ENCODE measurements at regions not wholly inside any gene's neighbourhood (a gene's known extent, or its start where the extent isn't known, plus 50 kb on each side); places are given as distances from the start of the nearest gene placed in this dataset.

DNA sequence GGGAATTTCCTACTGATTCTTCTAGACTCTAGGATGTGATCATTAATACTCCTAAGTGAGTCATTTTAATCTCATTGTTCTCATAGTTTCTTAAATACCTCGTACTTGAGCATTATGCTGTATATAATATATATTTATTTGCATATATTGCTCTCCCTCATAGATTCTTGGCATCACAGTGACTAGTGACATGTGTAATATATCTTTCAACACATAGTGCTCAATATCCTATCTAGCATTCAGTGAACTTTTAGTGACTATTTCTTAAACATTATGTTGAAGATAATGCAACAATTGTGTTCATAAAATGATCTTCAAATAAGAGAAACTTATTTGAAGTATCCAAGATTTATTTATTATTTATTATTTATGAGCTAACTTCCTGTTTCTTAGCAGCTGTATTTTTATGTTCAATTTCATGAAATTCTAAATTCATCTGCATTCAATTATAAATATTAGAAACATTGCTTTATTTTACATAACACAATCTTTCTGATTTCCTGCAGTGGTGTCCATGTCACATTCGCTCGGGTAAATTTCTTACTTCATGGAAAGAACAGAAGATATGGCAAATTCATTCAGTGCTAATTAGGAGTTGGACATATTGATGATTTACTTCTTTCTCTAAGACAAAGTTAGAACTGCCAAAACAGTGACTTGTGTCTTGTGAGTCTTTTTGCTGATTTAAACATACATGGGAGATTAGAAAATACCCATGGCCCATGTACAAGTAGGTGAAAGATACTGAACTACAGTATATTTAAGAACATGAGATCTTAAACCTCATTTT is 1095.5 kb upstream of the IGFBP7 start:
- TF ChIP-seq, protein P1, sequence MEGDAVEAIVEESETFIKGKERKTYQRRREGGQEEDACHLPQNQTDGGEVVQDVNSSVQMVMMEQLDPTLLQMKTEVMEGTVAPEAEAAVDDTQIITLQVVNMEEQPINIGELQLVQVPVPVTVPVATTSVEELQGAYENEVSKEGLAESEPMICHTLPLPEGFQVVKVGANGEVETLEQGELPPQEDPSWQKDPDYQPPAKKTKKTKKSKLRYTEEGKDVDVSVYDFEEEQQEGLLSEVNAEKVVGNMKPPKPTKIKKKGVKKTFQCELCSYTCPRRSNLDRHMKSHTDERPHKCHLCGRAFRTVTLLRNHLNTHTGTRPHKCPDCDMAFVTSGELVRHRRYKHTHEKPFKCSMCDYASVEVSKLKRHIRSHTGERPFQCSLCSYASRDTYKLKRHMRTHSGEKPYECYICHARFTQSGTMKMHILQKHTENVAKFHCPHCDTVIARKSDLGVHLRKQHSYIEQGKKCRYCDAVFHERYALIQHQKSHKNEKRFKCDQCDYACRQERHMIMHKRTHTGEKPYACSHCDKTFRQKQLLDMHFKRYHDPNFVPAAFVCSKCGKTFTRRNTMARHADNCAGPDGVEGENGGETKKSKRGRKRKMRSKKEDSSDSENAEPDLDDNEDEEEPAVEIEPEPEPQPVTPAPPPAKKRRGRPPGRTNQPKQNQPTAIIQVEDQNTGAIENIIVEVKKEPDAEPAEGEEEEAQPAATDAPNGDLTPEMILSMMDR (IDR thresholded peaks at IDR 0.05; ENCODE audit: poor library complexity, severe bottlenecking) = no peak
- TF ChIP-seq RAD21 (conservative IDR thresholded peaks at IDR 0.05) (no peak), POLR2AphosphoS5 (IDR thresholded peaks at IDR 0.05) (no peak), EZH2 (IDR thresholded peaks at IDR 0.05; ENCODE audit: borderline replicate concordance, insufficient read depth, low read length, poor library complexity, severe bottlenecking) (no peak), MXI1 (conservative IDR thresholded peaks at IDR 0.05; ENCODE audit: poor library complexity, severe bottlenecking) (no peak), SMC3 (conservative IDR thresholded peaks at IDR 0.05; ENCODE audit: poor library complexity) (no peak)
- TF ChIP-seq, protein P2, sequence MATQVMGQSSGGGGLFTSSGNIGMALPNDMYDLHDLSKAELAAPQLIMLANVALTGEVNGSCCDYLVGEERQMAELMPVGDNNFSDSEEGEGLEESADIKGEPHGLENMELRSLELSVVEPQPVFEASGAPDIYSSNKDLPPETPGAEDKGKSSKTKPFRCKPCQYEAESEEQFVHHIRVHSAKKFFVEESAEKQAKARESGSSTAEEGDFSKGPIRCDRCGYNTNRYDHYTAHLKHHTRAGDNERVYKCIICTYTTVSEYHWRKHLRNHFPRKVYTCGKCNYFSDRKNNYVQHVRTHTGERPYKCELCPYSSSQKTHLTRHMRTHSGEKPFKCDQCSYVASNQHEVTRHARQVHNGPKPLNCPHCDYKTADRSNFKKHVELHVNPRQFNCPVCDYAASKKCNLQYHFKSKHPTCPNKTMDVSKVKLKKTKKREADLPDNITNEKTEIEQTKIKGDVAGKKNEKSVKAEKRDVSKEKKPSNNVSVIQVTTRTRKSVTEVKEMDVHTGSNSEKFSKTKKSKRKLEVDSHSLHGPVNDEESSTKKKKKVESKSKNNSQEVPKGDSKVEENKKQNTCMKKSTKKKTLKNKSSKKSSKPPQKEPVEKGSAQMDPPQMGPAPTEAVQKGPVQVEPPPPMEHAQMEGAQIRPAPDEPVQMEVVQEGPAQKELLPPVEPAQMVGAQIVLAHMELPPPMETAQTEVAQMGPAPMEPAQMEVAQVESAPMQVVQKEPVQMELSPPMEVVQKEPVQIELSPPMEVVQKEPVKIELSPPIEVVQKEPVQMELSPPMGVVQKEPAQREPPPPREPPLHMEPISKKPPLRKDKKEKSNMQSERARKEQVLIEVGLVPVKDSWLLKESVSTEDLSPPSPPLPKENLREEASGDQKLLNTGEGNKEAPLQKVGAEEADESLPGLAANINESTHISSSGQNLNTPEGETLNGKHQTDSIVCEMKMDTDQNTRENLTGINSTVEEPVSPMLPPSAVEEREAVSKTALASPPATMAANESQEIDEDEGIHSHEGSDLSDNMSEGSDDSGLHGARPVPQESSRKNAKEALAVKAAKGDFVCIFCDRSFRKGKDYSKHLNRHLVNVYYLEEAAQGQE (IDR thresholded peaks at IDR 0.05; ENCODE audit: borderline replicate concordance) = no peak
